ENCODE measurements at regions not wholly inside any gene's neighbourhood (a gene's known extent, or its start where the extent isn't known, plus 50 kb on each side); places are given as distances from the start of the nearest gene placed in this dataset.

GRCh38 chr20:9923648-9924047, 84.8 kb upstream of the PAK5 start:
- TF ChIP-seq, protein P1, sequence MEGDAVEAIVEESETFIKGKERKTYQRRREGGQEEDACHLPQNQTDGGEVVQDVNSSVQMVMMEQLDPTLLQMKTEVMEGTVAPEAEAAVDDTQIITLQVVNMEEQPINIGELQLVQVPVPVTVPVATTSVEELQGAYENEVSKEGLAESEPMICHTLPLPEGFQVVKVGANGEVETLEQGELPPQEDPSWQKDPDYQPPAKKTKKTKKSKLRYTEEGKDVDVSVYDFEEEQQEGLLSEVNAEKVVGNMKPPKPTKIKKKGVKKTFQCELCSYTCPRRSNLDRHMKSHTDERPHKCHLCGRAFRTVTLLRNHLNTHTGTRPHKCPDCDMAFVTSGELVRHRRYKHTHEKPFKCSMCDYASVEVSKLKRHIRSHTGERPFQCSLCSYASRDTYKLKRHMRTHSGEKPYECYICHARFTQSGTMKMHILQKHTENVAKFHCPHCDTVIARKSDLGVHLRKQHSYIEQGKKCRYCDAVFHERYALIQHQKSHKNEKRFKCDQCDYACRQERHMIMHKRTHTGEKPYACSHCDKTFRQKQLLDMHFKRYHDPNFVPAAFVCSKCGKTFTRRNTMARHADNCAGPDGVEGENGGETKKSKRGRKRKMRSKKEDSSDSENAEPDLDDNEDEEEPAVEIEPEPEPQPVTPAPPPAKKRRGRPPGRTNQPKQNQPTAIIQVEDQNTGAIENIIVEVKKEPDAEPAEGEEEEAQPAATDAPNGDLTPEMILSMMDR (IDR thresholded peaks at IDR 0.05; ENCODE audit: low read depth, low read length): no peak
- TF ChIP-seq POLR2A (IDR thresholded peaks at IDR 0.05; ENCODE audit: extremely low read depth, insufficient read length): no peak

Measured in NB4 (cell line).